ENCODE measurements at regions not wholly inside any gene's neighbourhood (a gene's known extent, or its start where the extent isn't known, plus 50 kb on each side); places are given as distances from the start of the nearest gene placed in this dataset.

DNA sequence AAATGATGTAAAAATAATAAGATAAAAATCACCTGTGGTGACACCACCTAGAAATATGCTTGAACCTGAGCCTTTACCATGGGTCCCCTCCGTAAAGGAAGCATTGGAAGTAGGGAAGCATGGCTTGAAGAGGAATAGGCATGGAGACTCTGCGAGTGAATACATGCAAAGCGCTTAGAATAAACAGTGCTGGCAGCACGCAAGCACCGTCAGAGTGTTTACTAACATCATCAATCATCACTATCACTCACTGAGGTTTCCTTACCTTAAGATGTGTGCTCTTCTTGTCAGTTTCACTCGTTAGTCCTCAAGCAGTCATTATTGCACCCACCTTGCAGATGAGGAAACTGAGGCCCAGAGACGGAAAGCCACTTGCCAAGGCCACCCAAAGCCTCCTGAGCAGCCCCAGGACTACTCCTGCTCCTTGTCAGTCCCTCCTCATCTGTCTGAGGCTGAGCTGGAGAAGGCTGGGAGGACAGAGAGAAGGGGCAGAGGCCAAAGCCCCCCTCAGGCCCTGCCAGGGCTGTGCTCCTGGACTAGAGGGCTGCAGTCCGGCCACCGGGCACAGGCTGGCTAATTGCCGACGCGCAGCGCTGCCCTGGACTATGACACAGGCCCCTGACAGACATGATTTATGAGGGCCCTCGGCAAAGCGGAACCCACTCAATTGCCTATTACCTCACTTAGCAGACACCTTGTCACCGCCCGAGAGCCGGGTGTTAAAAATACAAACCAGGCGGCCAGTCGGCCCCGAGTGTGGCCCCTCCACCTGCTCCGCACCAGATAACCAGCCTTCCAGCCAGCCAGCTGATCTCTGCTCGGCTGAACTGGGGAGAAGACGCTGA lies 168.9 kb downstream of the MN1 start:
- intact Hi-C loops (cut with micrococcal nuclease) = no loop called here
- no peak overlapping the region for H3K4me2 ChIP-seq (replicated peaks; ENCODE audit: low read depth, low read length, poor library complexity, severe bottlenecking)
- no peak for ATAC-seq (ENCODE audit: low read depth)
- peaks cover 4% of the 10 kb centered on the region for H3K9me3 Mint-ChIP-seq (ENCODE audit: insufficient read depth)
- no peak for TF ChIP-seq EZH2 (IDR thresholded peaks at IDR 0.05; ENCODE audit: borderline replicate concordance, insufficient read depth, low read depth, low read length, poor library complexity, severe bottlenecking)
- TF ChIP-seq, protein P1, sequence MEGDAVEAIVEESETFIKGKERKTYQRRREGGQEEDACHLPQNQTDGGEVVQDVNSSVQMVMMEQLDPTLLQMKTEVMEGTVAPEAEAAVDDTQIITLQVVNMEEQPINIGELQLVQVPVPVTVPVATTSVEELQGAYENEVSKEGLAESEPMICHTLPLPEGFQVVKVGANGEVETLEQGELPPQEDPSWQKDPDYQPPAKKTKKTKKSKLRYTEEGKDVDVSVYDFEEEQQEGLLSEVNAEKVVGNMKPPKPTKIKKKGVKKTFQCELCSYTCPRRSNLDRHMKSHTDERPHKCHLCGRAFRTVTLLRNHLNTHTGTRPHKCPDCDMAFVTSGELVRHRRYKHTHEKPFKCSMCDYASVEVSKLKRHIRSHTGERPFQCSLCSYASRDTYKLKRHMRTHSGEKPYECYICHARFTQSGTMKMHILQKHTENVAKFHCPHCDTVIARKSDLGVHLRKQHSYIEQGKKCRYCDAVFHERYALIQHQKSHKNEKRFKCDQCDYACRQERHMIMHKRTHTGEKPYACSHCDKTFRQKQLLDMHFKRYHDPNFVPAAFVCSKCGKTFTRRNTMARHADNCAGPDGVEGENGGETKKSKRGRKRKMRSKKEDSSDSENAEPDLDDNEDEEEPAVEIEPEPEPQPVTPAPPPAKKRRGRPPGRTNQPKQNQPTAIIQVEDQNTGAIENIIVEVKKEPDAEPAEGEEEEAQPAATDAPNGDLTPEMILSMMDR (IDR thresholded peaks at IDR 0.05) = no peak
- H3K79me2 ChIP-seq (ENCODE audit: control insufficient read depth, insufficient read depth, low read length) = no peaks in the 10 kb centered on the region
- no peaks in the 10 kb centered on the region for H3K4me1 ChIP-seq (ENCODE audit: control insufficient read depth in 2 of 2, insufficient read depth in 2 of 2, low read length in 2 of 2)
- POLR2A ChIA-PET = no interaction called here
- DNase-seq = no peak
- peaks cover 0 to 10% (median 0%) of the 10 kb centered on the region in 3 donors for H3K9me3 ChIP-seq (ENCODE audit: control extremely low read depth in 1 of 3, control insufficient read depth in 2 of 3, insufficient read depth in 1 of 3, low read length in 2 of 3)
- no peak overlapping the region for H3K4me3 ChIP-seq (ENCODE audit: control extremely low read depth in 1 of 5, extremely low read depth in 1 of 5, insufficient read depth in 1 of 5, low read depth in 2 of 5, low read length in 4 of 5)
- no peaks in the 10 kb centered on the region for H4K20me1 ChIP-seq (ENCODE audit: control insufficient read depth, insufficient read depth, low read length, poor library complexity, severe bottlenecking)
- no peaks in the 10 kb centered on the region for H3K36me3 ChIP-seq (replicated peaks in 1 of 2; ENCODE audit: control extremely low read depth in 1 of 2, control insufficient read depth in 1 of 2, extremely low read depth in 1 of 2, insufficient read depth in 2 of 2, low read length in 1 of 2)
- no peak overlapping the region for H3K4me3 Mint-ChIP-seq
- no peaks in the 10 kb centered on the region for H3K4me1 Mint-ChIP-seq
- no peak overlapping the region for H3K27ac ChIP-seq (ENCODE audit: low read length in 2 of 2)
- CTCF ChIA-PET = no interaction called here
- H3K27me3 Mint-ChIP-seq = peaks cover 25% of the 10 kb centered on the region
- no peak overlapping the region for H3K9ac ChIP-seq (ENCODE audit: low read length)
- no peak overlapping the region for H2AFZ ChIP-seq (ENCODE audit: insufficient read depth, low read depth, low read length, poor library complexity, severe bottlenecking)
- H3K27me3 ChIP-seq (replicated peaks in 1 of 4; ENCODE audit: control extremely low read depth in 1 of 4, control insufficient read depth in 3 of 4, insufficient read depth in 4 of 4, low read length in 3 of 4) = peaks cover 0 to 5% (median 0%) of the 10 kb centered on the region in 4 experiments
- 45% methylated on average over 19 of the region's 24 CpGs for WGBS (ENCODE audit: insufficient coverage)
- no peak overlapping the region for H3K27ac Mint-ChIP-seq

DNA sequence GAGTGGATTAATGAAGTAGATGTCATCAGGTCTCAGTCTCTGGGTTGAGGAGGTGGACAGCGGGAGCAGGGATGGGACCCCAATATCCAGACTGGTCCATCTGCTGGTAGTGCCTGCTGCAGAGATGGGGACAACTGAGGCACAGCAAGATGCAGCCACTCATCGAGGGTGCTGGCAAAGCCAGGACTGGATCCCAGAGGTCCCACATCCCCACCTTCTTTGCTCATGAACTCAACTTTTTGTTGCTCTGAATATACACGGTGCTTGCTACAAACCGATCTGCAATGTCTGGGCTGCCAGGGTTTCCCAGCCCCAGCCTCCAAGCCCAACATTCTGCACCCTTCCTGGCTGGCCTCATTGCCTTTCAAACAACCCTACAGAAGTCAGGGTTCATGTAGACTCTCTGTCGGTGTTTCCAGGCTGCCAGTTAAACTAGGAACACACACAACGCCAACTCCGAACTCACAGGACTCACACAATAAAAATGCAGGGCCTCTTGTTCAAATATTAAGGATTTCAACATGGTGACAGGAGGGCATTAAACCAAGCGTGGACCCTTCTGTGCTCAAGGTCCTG lies 168.2 kb downstream of the MN1 start:
- Mint-ChIP-seq H3K27ac (no peak overlapping the region), H3K9me3 (ENCODE audit: insufficient read depth) (peaks cover 4% of the 10 kb centered on the region), H3K4me1 (no peaks in the 10 kb centered on the region), H3K27me3 (peaks cover 25% of the 10 kb centered on the region), H3K4me3 (no peak overlapping the region)
- H3K9me3 ChIP-seq (ENCODE audit: control extremely low read depth in 1 of 3, control insufficient read depth in 2 of 3, insufficient read depth in 1 of 3, low read length in 2 of 3) = peaks cover 0 to 10% (median 0%) of the 10 kb centered on the region in 3 donors
- peaks cover 0 to 5% (median 0%) of the 10 kb centered on the region in 4 experiments for H3K27me3 ChIP-seq (replicated peaks in 1 of 4; ENCODE audit: control extremely low read depth in 1 of 4, control insufficient read depth in 3 of 4, insufficient read depth in 4 of 4, low read length in 3 of 4)
- POLR2A ChIA-PET = no interaction called here
- H4K20me1 ChIP-seq (ENCODE audit: control insufficient read depth, insufficient read depth, low read length, poor library complexity, severe bottlenecking) = no peaks in the 10 kb centered on the region
- TF ChIP-seq EZH2 (IDR thresholded peaks at IDR 0.05; ENCODE audit: borderline replicate concordance, insufficient read depth, low read depth, low read length, poor library complexity, severe bottlenecking) = no peak
- no peak overlapping the region for H2AFZ ChIP-seq (ENCODE audit: insufficient read depth, low read depth, low read length, poor library complexity, severe bottlenecking)
- 55% methylated on average over 5 of the region's 8 CpGs for WGBS (ENCODE audit: insufficient coverage)
- H3K27ac ChIP-seq (ENCODE audit: low read length in 2 of 2) = no peak overlapping the region
- ATAC-seq (ENCODE audit: low read depth) = no peak
- no peak overlapping the region for H3K4me3 ChIP-seq (ENCODE audit: control extremely low read depth in 1 of 5, extremely low read depth in 1 of 5, insufficient read depth in 1 of 5, low read depth in 2 of 5, low read length in 4 of 5)
- intact Hi-C loops (cut with micrococcal nuclease) = no loop called here
- H3K79me2 ChIP-seq (ENCODE audit: control insufficient read depth, insufficient read depth, low read length) = no peaks in the 10 kb centered on the region
- DNase-seq = no peak
- CTCF ChIA-PET = no interaction called here
- H3K4me2 ChIP-seq (replicated peaks; ENCODE audit: low read depth, low read length, poor library complexity, severe bottlenecking) = no peak overlapping the region
- H3K9ac ChIP-seq (ENCODE audit: low read length) = no peak overlapping the region
- H3K36me3 ChIP-seq (replicated peaks in 1 of 2; ENCODE audit: control extremely low read depth in 1 of 2, control insufficient read depth in 1 of 2, extremely low read depth in 1 of 2, insufficient read depth in 2 of 2, low read length in 1 of 2) = no peaks in the 10 kb centered on the region
- no peaks in the 10 kb centered on the region for H3K4me1 ChIP-seq (ENCODE audit: control insufficient read depth in 2 of 2, insufficient read depth in 2 of 2, low read length in 2 of 2)
